HepG2 (cell line): ENCODE measurements at regions not wholly inside any gene's neighbourhood (a gene's known extent, or its start where the extent isn't known, plus 50 kb on each side); places are given as distances from the start of the nearest gene placed in this dataset.

ENCODE experiments used
- DR1 ChIP-seq: sonication (generic); formaldehyde crosslinking; IDR thresholded peaks from 2 replicates; pipeline ENCODE4 v1.8.0; 2021; ENCODE audit warnings: mild to moderate bottlenecking, missing genetic modification reagents, inconsistent platforms
- ZNF572 ChIP-seq: sonication (generic); formaldehyde crosslinking; IDR thresholded peaks from 2 replicates; pipeline ENCODE4 v1.5.1; 2020; ENCODE audit warnings: mild to moderate bottlenecking, missing genetic modification reagents
- small RNA-seq, 3 experiments: library from RNA; depleted of rRNA; stranded (forward); fragments of <200 nt; gene quantifications; one replicate each; pipeline ENCODE3, GENCODE V24; 2012; ENCODE audit warnings: low read depth in 2 of 3, low replicate concordance in 1 of 3; ENCODE audit not compliant: insufficient read length in 3 of 3, insufficient read depth in 2 of 3
- TF ChIP-seq, protein P1 (sequence below): sonication (generic); formaldehyde crosslinking; IDR thresholded peaks from 2 replicates; pipeline ENCODE4 v1.4.0; 2020; ENCODE audit warnings: missing genetic modification reagents, mild to moderate bottlenecking, borderline replicate concordance

DNA sequence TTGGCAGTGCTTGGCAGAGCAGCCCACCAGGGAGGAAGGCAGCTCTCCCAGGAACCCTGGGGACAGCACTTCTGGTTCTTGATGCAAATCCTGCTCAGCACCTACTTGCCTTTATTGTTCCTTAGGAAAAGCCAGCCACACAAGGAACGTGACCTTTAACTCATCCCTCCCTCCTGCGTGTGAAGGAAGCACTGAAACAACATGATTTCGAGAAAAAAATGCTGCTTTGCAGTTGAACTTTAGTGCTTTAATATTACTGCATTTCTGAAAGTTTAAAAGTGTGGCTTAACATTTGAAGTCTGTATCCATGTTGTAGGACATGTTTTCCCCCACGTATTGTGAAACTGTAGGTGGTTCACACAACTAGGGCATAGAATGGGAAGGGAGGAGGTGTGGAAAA lies 50.4 kb upstream of the CTNNB1 start (continued):
- TF ChIP-seq, protein P1, sequence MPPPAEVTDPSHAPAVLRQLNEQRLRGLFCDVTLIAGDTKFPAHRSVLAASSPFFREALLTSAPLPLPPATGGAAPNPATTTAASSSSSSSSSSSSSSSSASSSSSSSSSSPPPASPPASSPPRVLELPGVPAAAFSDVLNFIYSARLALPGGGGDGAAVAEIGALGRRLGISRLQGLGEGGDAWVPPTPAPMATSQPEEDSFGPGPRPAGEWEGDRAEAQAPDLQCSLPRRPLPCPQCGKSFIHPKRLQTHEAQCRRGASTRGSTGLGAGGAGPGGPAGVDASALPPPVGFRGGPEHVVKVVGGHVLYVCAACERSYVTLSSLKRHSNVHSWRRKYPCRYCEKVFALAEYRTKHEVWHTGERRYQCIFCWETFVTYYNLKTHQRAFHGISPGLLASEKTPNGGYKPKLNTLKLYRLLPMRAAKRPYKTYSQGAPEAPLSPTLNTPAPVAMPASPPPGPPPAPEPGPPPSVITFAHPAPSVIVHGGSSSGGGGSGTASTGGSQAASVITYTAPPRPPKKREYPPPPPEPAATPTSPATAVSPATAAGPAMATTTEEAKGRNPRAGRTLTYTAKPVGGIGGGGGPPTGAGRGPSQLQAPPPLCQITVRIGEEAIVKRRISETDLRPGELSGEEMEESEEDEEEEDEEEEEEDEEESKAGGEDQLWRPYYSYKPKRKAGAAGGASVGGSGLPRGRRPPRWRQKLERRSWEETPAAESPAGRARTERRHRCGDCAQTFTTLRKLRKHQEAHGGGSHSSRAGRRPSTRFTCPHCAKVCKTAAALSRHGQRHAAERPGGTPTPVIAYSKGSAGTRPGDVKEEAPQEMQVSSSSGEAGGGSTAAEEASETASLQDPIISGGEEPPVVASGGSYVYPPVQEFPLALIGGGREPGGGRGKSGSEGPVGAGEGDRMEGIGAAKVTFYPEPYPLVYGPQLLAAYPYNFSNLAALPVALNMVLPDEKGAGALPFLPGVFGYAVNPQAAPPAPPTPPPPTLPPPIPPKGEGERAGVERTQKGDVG (CRISPR knock-in tag): no peak
- TF ChIP-seq DR1 (CRISPR knock-in tag) (no peak), ZNF572 (no peak)

Small RNA genes in the stretch of these regions (small RNA-seq; reads per million reads assigned to genes)
- gene AC099560.2 (0 reads per million in 3 experiments), gene HMGN2P24 (0 reads per million in 3 experiments)
